ENCODE measurements at regions not wholly inside any gene's neighbourhood (a gene's known extent, or its start where the extent isn't known, plus 50 kb on each side); places are given as distances from the start of the nearest gene placed in this dataset.
"Not testable (repeated sequence)": the region's sequence is repeated elsewhere in the genome, so short reads cannot be mapped to it uniquely, and the experiment has no call there.

- H3K36me3 ChIP-seq: no peaks in the 10 kb centered on the region
- H3K27ac ChIP-seq: no peak overlapping the region
- H3K27me3 ChIP-seq (replicated peaks in 1 of 7): peaks cover 0 to 50% (median 10%) of the 10 kb centered on the region in 7 donors
- peaks cover 0 to 8% (median 5%) of the 10 kb centered on the region in 6 donors for H3K4me1 ChIP-seq
- H3K4me3 ChIP-seq: no peak overlapping the region
- 17 to 29% (median 22%) methylated on average over 7 of the region's 7 CpGs for WGBS, 5 donors
- no peak for TF ChIP-seq POLR2A (IDR thresholded peaks at IDR 0.05)
- no peak for TF ChIP-seq CTCF (IDR thresholded peaks at IDR 0.05 in 8 of 11, conservative IDR thresholded peaks at IDR 0.05 in 3 of 11)
- no peak for TF ChIP-seq POLR2AphosphoS5 (IDR thresholded peaks at IDR 0.05)
- H3K9me3 ChIP-seq: no peaks in the 10 kb centered on the region
- DNase-seq: no peak
- intact Hi-C loops (cut with DNase I; ENCODE audit: low total_unique reads): no loop called here
Observed at GRCh38 chr7:142646386-142647140, 102.7 kb upstream of the PRSS1 start.

GRCh38 chr7:142645777-142646176 is 103.5 kb upstream of the PRSS1 start:
- intact Hi-C loops (cut with DNase I; ENCODE audit: low total_unique reads): no loop called here
- Histone ChIP-seq H3K9me3 (no peaks in the 10 kb centered on the region), H3K27me3 (replicated peaks in 1 of 7) (peaks cover 0 to 51% (median 10%) of the 10 kb centered on the region in 7 donors), H3K4me3 (no peak overlapping the region), H3K36me3 (no peaks in the 10 kb centered on the region), H3K27ac (no peak overlapping the region), H3K4me1 (peaks cover 0 to 8% (median 5%) of the 10 kb centered on the region in 6 donors)
- WGBS, 5 donors: 18 to 40% (median 26%) methylated on average over 5 of the region's 5 CpGs
- no peak for TF ChIP-seq POLR2AphosphoS5 (IDR thresholded peaks at IDR 0.05)
- TF ChIP-seq CTCF (IDR thresholded peaks at IDR 0.05 in 8 of 11, conservative IDR thresholded peaks at IDR 0.05 in 3 of 11): no peak
- no peak for DNase-seq

- Histone ChIP-seq H3K4me1 (peaks cover 0 to 8% (median 5%) of the 10 kb centered on the region in 6 donors), H3K27ac (no peak overlapping the region), H3K36me3 (no peaks in the 10 kb centered on the region), H3K27me3 (replicated peaks in 1 of 7) (peaks cover 0 to 51% (median 8%) of the 10 kb centered on the region in 7 donors), H3K4me3 (no peak overlapping the region), H3K9me3 (no peaks in the 10 kb centered on the region)
- no peak for DNase-seq
- TF ChIP-seq POLR2A (IDR thresholded peaks at IDR 0.05): no peak
- no peak for TF ChIP-seq CTCF (IDR thresholded peaks at IDR 0.05 in 8 of 11, conservative IDR thresholded peaks at IDR 0.05 in 3 of 11)
- TF ChIP-seq POLR2AphosphoS5 (IDR thresholded peaks at IDR 0.05): no peak
- intact Hi-C loops (cut with DNase I; ENCODE audit: low total_unique reads): no loop called here
Observed at GRCh38 chr7:142642316-142642715, 107.0 kb upstream of the PRSS1 start.

GRCh38 chr7:142641252-142641651 is 108.0 kb upstream of the PRSS1 start:
- DNase-seq; H3K4me1 ChIP-seq; H3K27ac ChIP-seq; H3K36me3 ChIP-seq; intact Hi-C loops (cut with DNase I; ENCODE audit: low total_unique reads); H3K4me3 ChIP-seq; H3K9me3 ChIP-seq: not testable (repeated sequence)
- 82 to 86% (median 83%) methylated on average over 4 of the region's 4 CpGs for WGBS, 5 donors
- H3K27me3 ChIP-seq (replicated peaks in 1 of 7): peaks cover 0 to 42% (median 6%) of the 10 kb centered on the region in 7 donors

Data from spleen (tissue), 11 donors.